Activated CD8-positive, alpha-beta memory T cell treated with anti-CD3 and anti-CD28 coated beads, Interleukin-2, amount 50 U/mL, for 1 hour (primary cell): ENCODE measurements at regions not wholly inside any gene's neighbourhood (a gene's known extent, or its start where the extent isn't known, plus 50 kb on each side); places are given as distances from the start of the nearest gene placed in this dataset.
"Not testable (repeated sequence)": the region's sequence is repeated elsewhere in the genome, so short reads cannot be mapped to it uniquely, and the experiment has no call there.

Experiments used
- DNase-seq: peaks from one replicate; pipeline ENCODE4 v3.0.0-alpha.2; 2020; ENCODE audit errors: extremely low read depth

GRCh38 chr15:31487811-31488436 is 161.3 kb downstream of the KLF13 start:
- no peak for DNase-seq

GRCh38 chr15:31488437-31489204 is 162.0 kb downstream of the KLF13 start:
- no peak for DNase-seq

GRCh38 chr15:31489281-31489680 is 162.6 kb downstream of the KLF13 start:
- no peak for DNase-seq

- DNase-seq = no peak
Observed at GRCh38 chr15:31489801-31490646, 163.4 kb downstream of the KLF13 start.

- DNase-seq = no peak
Observed at GRCh38 chr15:31494786-31495185, 168.2 kb downstream of the KLF13 start.

GRCh38 chr15:31495281-31495680 is 168.6 kb downstream of the KLF13 start:
- DNase-seq = no peak

GRCh38 chr15:31497838-31498237 is 171.2 kb downstream of the KLF13 start:
- no peak for DNase-seq

- no peak for DNase-seq
Observed at GRCh38 chr15:31498329-31498728, 171.7 kb downstream of the KLF13 start.

GRCh38 chr15:31498756-31499155 is 172.1 kb downstream of the KLF13 start:
- no peak for DNase-seq

GRCh38 chr15:31499236-31499952 is 172.8 kb downstream of the KLF13 start:
- DNase-seq = no peak

GRCh38 chr15:31499953-31500765 is 173.5 kb downstream of the KLF13 start:
- no peak for DNase-seq

GRCh38 chr15:31500766-31501449 is 174.3 kb downstream of the KLF13 start:
- no peak for DNase-seq

- no peak for DNase-seq
Observed at GRCh38 chr15:31501536-31502157, 175.0 kb downstream of the KLF13 start.

- no peak for DNase-seq
Observed at GRCh38 chr15:31502541-31503229, 176.1 kb downstream of the KLF13 start.

GRCh38 chr15:31503256-31503655 is 176.6 kb downstream of the KLF13 start:
- DNase-seq = no peak

- no peak for DNase-seq
Observed at GRCh38 chr15:31503758-31504461, 177.3 kb downstream of the KLF13 start.

- no peak for DNase-seq
Observed at GRCh38 chr15:31504462-31504839, 177.8 kb downstream of the KLF13 start.

- not testable (repeated sequence) for DNase-seq
Observed at GRCh38 chr15:31507573-31507972, 180.9 kb downstream of the KLF13 start.

- DNase-seq = no peak
Observed at GRCh38 chr15:31508656-31509055, 182.0 kb downstream of the KLF13 start.
